DMS53 (cell line): ENCODE measurements at regions not wholly inside any gene's neighbourhood (a gene's known extent, or its start where the extent isn't known, plus 50 kb on each side); places are given as distances from the start of the nearest gene placed in this dataset.
A peak's percentile ranks its signal among the peaks of the same experiment; 100 is the strongest.

ENCODE experiments used
- DNase-seq: peaks from one replicate; lab custom pipeline; 2025; lab: John Stamatoyannopoulos, UW

- no peak for DNase-seq
These were observed 708.8 kb upstream of the MAN1A1 start for GRCh38 chr6:120058410-120058809.

DNA sequence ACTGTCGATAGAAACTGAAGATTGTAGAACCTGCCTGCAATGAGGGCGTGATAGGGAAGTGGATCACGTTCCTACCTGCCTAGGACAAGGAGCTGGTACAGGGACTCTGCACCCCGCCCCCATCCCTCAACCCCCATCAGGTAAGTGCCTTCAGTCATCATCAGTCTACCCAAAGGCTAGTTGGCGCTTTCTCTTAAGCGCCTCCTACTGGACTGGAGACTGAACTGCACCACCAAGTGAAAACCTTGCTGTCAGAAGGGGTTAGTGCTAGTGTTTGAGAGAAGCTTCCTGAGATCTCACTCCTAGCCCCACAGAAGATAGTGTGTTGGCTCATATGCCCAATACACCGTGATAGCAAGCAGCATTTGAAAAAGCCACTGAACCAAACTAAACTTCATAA lies 706.5 kb upstream of the MAN1A1 start:
- DNase-seq: no peak

DNA sequence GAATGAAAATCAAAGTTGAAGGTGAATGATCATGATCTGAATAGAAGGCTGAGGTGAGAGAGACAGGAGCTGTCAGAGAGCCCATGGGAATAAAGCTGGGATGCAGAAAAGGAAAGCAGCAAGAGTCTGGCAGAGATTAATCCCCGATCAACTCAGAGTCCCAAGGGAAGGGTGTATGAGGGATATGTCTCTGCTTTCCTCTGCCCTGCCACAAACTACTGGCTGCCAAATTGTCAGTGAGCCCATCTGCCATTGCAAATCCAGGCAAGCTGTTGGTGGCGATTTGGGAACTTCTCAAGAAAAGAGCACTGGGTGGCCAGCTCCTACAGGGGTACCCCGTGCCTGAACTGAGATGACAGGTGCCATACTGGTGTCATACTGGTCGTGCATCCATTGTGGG lies 705.5 kb upstream of the MAN1A1 start:
- DNase-seq: no peak

- no peak for DNase-seq
These were observed 690.1 kb upstream of the MAN1A1 start for GRCh38 chr6:120039664-120040063.

GRCh38 chr6:120031837-120032236 lies 682.3 kb upstream of the MAN1A1 start:
- DNase-seq: no peak

GRCh38 chr6:120026791-120027190 lies 677.2 kb upstream of the MAN1A1 start:
- DNase-seq: no peak

DNA sequence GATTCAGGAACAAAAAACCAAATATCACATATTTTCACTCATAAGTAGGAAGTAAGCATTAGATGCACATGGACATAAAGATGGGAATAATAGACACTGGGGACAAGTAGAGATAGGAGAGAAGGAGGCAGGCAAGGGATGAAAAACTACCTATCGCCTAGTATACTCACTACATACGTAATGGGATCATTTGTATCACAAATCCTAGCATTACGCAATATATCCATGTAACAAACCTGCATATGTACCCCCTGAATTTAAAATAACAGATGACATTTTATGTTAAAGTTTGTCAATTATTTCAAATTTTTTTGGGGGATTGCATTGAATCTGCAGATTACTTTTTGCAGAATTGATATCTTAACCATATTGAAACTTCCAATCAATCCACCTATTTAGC lies 660.5 kb upstream of the MAN1A1 start:
- no peak for DNase-seq

- peak; percentile 92 for DNase-seq
These were observed 655.9 kb upstream of the MAN1A1 start for GRCh38 chr6:120005292-120005976.

GRCh38 chr6:119986934-119987549 lies 637.5 kb upstream of the MAN1A1 start:
- DNase-seq: no peak

DNA sequence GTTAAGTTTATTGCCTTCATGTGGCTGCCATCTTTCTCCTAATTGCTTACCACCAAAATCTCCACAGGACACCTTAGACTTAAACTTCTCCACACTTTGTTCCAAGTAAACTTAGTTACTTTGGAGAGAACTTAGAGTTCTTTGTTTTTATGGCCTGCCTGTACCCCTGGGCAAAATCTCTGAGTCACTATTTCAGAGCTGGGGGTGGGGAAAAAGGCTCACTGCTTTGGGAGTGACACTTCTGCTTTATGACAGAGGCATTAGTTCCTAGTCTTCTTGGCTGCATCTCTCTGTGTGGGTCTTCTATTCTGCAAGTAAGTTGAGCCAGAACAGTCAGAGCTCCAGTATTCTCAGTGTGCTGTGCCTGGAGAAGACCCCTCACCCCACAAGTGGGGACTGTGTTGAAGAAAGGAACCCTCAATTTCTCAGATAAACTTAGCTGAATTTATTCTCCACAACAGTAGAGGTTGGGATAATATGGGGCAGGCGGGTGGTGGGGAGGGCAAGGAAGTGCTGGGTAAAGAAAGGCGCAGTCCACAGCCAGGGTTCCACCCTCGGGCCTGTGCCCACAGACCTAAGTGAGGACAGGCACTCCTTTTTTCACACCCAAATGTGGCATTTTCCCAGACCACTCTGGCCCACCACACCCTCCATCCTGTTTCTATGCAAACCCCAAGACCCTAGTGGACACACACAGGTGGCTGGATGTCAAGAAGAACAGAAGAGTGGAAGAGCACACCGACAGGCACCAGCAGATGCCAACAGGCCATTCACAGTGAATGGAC lies 636.6 kb upstream of the MAN1A1 start:
- DNase-seq: no peak

GRCh38 chr6:119980802-119981201 lies 631.2 kb upstream of the MAN1A1 start:
- no peak for DNase-seq

DNA sequence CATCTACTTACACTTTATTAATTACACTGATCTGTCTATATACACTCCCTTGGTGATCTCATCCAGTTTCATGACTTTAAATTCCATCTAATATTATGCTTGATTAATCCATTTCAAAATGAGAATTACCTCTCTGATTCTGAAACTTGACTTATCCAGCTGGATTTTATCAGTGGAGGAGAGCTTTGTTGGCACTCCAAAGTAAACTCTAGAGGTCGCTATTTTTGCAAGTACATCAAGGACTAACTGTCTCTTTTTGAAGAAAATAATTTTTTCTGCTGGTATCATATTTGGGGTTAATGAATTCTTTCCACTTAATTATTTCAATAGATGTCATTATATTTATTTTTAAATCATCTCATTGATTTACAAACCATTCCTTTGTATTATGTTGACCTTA lies 630.3 kb upstream of the MAN1A1 start:
- DNase-seq: peak; percentile 38

DNA sequence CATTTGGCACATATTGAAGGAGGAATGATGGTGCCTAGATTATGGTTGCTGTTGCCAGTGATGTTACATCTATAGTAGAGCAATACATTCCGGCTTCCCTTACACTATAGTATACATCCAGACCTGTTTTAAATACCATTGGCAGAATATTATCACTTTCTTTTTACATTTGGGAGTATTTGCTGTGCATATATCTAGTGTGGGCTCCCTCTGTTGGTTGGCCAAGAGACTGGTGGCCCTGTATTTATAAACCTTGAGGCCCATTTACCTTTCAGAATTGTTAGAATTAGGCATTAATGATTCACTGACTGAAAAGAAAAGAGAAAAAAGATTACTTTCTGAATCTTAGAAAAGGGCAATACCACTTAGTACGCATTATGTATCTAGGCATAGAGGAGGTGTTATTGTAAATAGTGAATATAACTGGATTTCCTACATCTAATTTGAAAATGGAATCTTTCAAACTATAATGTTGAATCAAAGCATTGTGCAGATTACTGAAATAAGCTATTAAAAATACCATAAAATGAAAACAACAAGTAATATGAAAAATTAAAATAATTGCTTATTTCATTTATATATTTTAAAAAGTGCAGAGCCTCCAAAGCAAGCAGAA lies 628.8 kb upstream of the MAN1A1 start:
- peak; percentile 41 for DNase-seq

GRCh38 chr6:119974430-119975159 lies 625.0 kb upstream of the MAN1A1 start:
- no peak for DNase-seq

DNA sequence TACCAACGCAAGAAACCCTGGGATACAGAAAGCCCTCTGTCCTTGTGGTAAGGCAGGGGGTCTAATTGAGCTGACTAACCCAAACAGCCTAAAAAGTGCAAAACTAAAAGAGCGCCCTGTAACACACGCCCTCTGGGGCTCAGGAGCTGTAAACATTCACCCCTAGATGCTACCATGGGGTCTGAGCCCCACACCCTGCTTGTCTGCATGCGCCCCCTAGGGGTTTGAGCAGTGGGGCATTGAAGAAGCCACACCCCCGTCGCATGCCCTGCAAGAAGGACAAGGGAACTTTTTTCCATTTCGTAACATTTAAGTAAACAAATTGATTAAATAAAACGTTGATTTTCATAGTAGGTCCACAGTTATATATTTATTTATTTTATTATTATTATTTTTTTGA lies 616.9 kb upstream of the MAN1A1 start:
- peak; percentile 17 for DNase-seq

DNA sequence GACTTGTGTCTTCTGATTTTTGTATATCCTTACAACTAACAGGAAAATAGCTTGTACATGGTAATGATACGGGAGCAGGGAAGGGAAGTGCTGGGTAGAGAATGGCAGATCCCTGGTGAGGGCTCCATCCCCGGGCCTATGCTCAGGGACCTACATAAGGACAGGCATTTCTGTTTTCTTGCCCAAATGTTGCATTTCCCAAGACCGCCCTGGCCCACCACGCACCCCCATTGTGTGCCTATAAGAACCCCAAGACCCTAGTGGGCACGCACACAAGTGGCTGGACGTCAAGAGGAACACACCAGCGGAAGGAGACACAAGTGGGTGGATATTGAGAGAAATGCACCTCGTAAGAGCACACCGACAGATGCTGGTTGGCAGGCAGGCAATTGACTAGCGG lies 616.3 kb upstream of the MAN1A1 start:
- DNase-seq: no peak

- DNase-seq: no peak
These were observed 615.4 kb upstream of the MAN1A1 start for GRCh38 chr6:119965008-119965407.

DNA sequence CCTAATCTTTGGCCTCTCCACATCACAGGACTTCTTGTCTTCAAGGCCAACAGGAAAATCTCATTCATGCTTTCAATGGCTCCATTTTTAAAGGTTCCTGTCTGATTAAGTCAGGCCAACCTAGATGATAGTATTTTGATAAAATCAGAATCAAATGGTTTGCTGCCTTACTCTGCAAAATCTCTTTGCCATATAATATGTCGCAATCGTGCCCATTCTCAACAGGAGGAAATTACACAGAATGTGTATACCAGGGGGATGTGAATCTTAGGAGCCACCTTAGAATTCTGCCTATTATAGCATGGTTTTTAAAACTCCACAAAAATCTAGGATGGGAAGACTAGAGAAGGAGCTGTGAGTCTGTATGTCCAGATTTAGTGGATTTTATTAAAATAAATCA lies 612.9 kb upstream of the MAN1A1 start:
- no peak for DNase-seq

- no peak for DNase-seq
These were observed 611.9 kb upstream of the MAN1A1 start for GRCh38 chr6:119961450-119961849.

- DNase-seq: no peak
These were observed 610.9 kb upstream of the MAN1A1 start for GRCh38 chr6:119960456-119960855.

DNA sequence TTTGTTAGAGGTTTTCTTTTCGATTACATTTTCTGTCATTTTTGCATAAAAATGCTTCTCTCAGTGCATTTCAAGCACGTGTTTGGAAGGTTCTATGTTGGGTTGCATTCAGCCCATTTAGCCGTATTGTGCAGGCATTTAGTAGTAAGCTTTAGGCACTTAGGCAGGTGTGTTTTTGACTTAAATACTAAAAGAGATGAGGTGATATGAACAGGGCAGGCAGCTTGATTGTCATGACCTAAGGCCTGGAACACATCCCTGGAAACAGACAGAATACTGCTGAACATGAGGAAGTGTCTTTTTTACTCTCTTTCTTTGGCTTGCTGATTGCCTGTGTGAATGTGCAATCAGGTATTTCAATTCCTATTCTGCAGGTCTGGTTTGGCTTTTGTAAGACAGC lies 610.5 kb upstream of the MAN1A1 start:
- DNase-seq: no peak

DNA sequence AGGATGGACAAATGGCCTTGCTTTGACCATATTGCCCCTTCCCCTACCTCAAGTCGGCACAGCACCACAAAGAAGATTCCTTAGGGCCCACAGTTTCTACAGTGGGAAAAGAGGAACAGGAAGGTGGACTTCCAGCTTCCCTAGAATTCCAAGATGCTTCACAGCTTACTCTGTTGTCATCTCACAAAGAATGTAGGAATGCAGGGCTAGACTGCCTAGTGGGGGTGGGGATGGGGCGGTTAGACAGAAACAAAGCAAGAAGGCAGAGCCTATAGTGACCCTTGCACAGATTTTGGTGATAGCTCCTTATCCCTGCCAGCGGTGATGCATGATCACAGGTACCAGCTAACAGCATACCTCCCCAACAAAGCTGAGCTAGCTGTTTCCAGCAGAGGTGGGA lies 607.6 kb upstream of the MAN1A1 start:
- DNase-seq: no peak
